GM12878 (cell line): ENCODE measurements at regions not wholly inside any gene's neighbourhood (a gene's known extent, or its start where the extent isn't known, plus 50 kb on each side); places are given as distances from the start of the nearest gene placed in this dataset.

Source experiments
- ATAC-seq: fragments of 200-7000 bp; cut with Tn5 transposase; 3 replicates; pipeline ENCODE4 v1.9.1; 2020; ENCODE audit warnings: mild to moderate bottlenecking, moderate library complexity
- BruUV-seq: library from RNA; stranded (reverse); fragments of 400-500 nt; replicated peaks from 2 replicates; lab custom pipeline; 2021; lab: Mats Ljungman, UMichigan
- CTCF ChIA-PET: fragments of 300-600 bp; sonication (Branson Sonifier 250); formaldehyde crosslinking; extraction: SDS; loops from one replicate; lab custom pipeline; 2021; ENCODE audit warnings: inconsistent platforms; lab: Yijun Ruan, JAX
- POLR2A ChIA-PET: fragments of 350-600 bp; formaldehyde crosslinking; extraction: SDS; loops from one replicate; lab custom pipeline; 2021; ENCODE audit warnings: inconsistent platforms; lab: Charles Lee
- RAD21 ChIA-PET: fragments of 300-600 bp; sonication (Branson Sonifier 250); formaldehyde crosslinking; loops from one replicate; lab custom pipeline; 2023; ENCODE audit warnings: antibody characterized with exemption; ENCODE audit not compliant: unreplicated experiment; lab: Charles Lee
- SMC1A ChIA-PET: fragments of 300-600 bp; sonication (Branson Sonifier 250); formaldehyde crosslinking; loops from one replicate; lab custom pipeline; 2023; ENCODE audit not compliant: unreplicated experiment, uncharacterized antibody; lab: Charles Lee
- DNase-seq: peaks from one replicate; pipeline ENCODE4 v3.0.0-alpha.2; 2011; ENCODE audit warnings: low read depth, low spot score
- FAIRE-seq: peaks from 3 replicates; lab custom pipeline; 2011; peaks lifted over from hg19 to GRCh38; lab: Jason Lieb, UNC
- H2AFZ ChIP-seq: 2 replicates; pipeline ENCODE4 v1.6.0; 2011; ENCODE audit warnings: low read depth, low read length, control low read depth; ENCODE audit not compliant: control insufficient read depth
- H3K27ac ChIP-seq: 2 replicates; pipeline ENCODE4 v1.5.1; 2011; ENCODE audit warnings: control low read depth; ENCODE audit not compliant: control insufficient read depth, insufficient read depth
- H3K27me3 ChIP-seq, 2 experiments: replicated peaks in 1 of 2; 2 replicates each; pipeline versions ENCODE4 v1.6.0 to v1.6.1; 2011; ENCODE audit warnings: low read length in 1 of 2; ENCODE audit not compliant: control insufficient read depth in 2 of 2, insufficient read depth in 2 of 2
- H3K36me3 ChIP-seq, 2 experiments: 2 replicates each; pipeline ENCODE4 v1.5.1; 2011; ENCODE audit warnings: low read length in 1 of 2; ENCODE audit not compliant: control insufficient read depth in 2 of 2, insufficient read depth in 2 of 2
- H3K4me1 ChIP-seq: 2 replicates; pipeline ENCODE4 v1.6.1; 2011; ENCODE audit warnings: mild to moderate bottlenecking, low read length, moderate library complexity, mixed read lengths; ENCODE audit not compliant: control insufficient read depth, insufficient read depth
- H3K4me2 ChIP-seq: 2 replicates; pipeline ENCODE4 v1.6.0; 2011; ENCODE audit warnings: control low read depth; ENCODE audit not compliant: control insufficient read depth, insufficient read depth
- H3K4me3 ChIP-seq: fragments of 200-600 bp; sonication (generic); 2 replicates; pipeline ENCODE4 v1.5.1; 2016
- H3K79me2 ChIP-seq: 2 replicates; pipeline ENCODE4 v1.6.0; 2011; ENCODE audit warnings: low read length; ENCODE audit not compliant: control insufficient read depth, insufficient read depth
- H3K9ac ChIP-seq: 2 replicates; pipeline ENCODE4 v1.8.0; 2011; ENCODE audit warnings: low read length, control low read depth, mixed read lengths; ENCODE audit not compliant: control insufficient read depth, insufficient read depth
- H3K9me3 ChIP-seq: replicated peaks from 3 replicates; pipeline ENCODE4 v1.5.1; 2011; ENCODE audit warnings: mild to moderate bottlenecking, low read length; ENCODE audit not compliant: control insufficient read depth, insufficient read depth
- H4K20me1 ChIP-seq: 2 replicates; pipeline ENCODE4 v1.6.0; 2011; ENCODE audit not compliant: control insufficient read depth, insufficient read depth
- BHLHE40 ChIP-seq, 2 experiments: fragments of 450-650 bp in 1 of 2; IDR thresholded peaks; 2 replicates each; pipeline ENCODE4 v1.6.1; 2011 to 2017; ENCODE audit warnings: low read depth in 2 of 2, borderline replicate concordance in 1 of 2, improper control_type of control experiment in 1 of 2, low read length in 1 of 2, mild to moderate bottlenecking in 1 of 2
- IKZF1 ChIP-seq: fragments of 450-650 bp; conservative IDR thresholded peaks from 2 replicates; pipeline ENCODE4 v1.6.1; 2017; ENCODE audit warnings: antibody characterized with exemption, mild to moderate bottlenecking
- KAT2A ChIP-seq: conservative IDR thresholded peaks from 2 replicates; pipeline ENCODE4 v1.6.1; 2011; ENCODE audit warnings: low read depth, low read length; ENCODE audit not compliant: control insufficient read depth
- NR2F1 ChIP-seq: fragments of 450-650 bp; conservative IDR thresholded peaks from 2 replicates; pipeline ENCODE4 v1.6.1; 2017; ENCODE audit warnings: mild to moderate bottlenecking
- SIN3A ChIP-seq: IDR thresholded peaks from 2 replicates; pipeline ENCODE4 v1.6.1; 2012; ENCODE audit warnings: low read depth, low read length, improper control_type of control experiment
- ZZZ3 ChIP-seq: IDR thresholded peaks from 2 replicates; pipeline ENCODE4 v1.6.1; 2011; ENCODE audit warnings: low read depth; ENCODE audit not compliant: control insufficient read depth, insufficient read length
- WGBS: methylation state at CpG from one replicate; pipeline ENCODE4 v1.1.6; 2016; ENCODE audit warnings: low lambda C conversion rate; ENCODE audit not compliant: insufficient replicate concordance, insufficient coverage; ENCODE audit errors: missing lambda C conversion rate; 5-methylcytosine and 5-hydroxymethylcytosine counted together
- in situ Hi-C: fragments of 300-500 bp; cut with MboI; formaldehyde crosslinking; loops from 9 replicates; pipeline ENCODE4 v1.14.3; 2018; ENCODE audit warnings: mixed read lengths
- intact Hi-C: fragments of 100-400 bp; cut with micrococcal nuclease; formaldehyde crosslinking; loops from one replicate; pipeline ENCODE4 v1.14.2; 2022; ENCODE audit not compliant: unreplicated experiment

- Histone ChIP-seq H4K20me1 (peaks cover 20% of the 10 kb centered on the region), H3K4me1 (no peaks in the 10 kb centered on the region), H3K27me3 (peaks cover 24 to 28% of the 10 kb centered on the region in 2 experiments), H3K4me3 (no peak overlapping the region), H2AFZ (no peak overlapping the region), H3K27ac (no peak overlapping the region), H3K36me3 (no peaks in the 10 kb centered on the region), H3K9me3 (no peaks in the 10 kb centered on the region; the same call in 2 of the 3 replicates), H3K9ac (no peak overlapping the region), H3K4me2 (no peak overlapping the region), H3K79me2 (no peaks in the 10 kb centered on the region)
- POLR2A ChIA-PET: no interaction called here
- FAIRE-seq (no peak), ATAC-seq (no peak), DNase-seq (no peak)
- SMC1A ChIA-PET: interaction anchor here (0.7 to 1.4 kb wide), 3 partner anchors 10 to 79 kb away, joined by 3 to 4 read pairs (median 3); no protein-coding TSS in a partner anchor
- WGBS: 30% methylated on average over 8 of the region's 8 CpGs
- CTCF ChIA-PET: interaction anchor here (1.0 to 1.4 kb wide), 3 partner anchors 10 to 89 kb away, joined by 3 to 5 read pairs (median 4); no protein-coding TSS in a partner anchor
- no TSS peak for BruUV-seq
- intact Hi-C loops (no loop called here), in situ Hi-C loops (no loop called here)
- RAD21 ChIA-PET: interaction anchor here (0.7 to 1.1 kb wide), 3 partner anchors 57 to 97 kb away, joined by 3 read pairs; no protein-coding TSS in a partner anchor
- TF ChIP-seq NR2F1 (no peak), BHLHE40 (IDR thresholded peaks at IDR 0.05; ENCODE audit: borderline replicate concordance in 1 of 2, low read depth in 2 of 2, low read length in 1 of 2) (no peak), SIN3A (no peak), IKZF1 (0 out of 2 replicates have a peak, but pooled peaks have one; percentile 8), KAT2A (0 out of 2 replicates have a peak, but pooled peaks have one; percentile 9), ZZZ3 (no peak)
Observed at GRCh38 chr1:234781241-234782065, 171.5 kb upstream of the IRF2BP2 start.
